Lower leg skin (tissue), 3 donors: ENCODE measurements at regions not wholly inside any gene's neighbourhood (a gene's known extent, or its start where the extent isn't known, plus 50 kb on each side); places are given as distances from the start of the nearest gene placed in this dataset.
"Not testable (repeated sequence)": the region's sequence is repeated elsewhere in the genome, so short reads cannot be mapped to it uniquely, and the experiment has no call there.

Experiments used
- POLR2A ChIP-seq, 2 donors: fragments of 450-650 bp; IDR thresholded peaks; one replicate each; pipeline ENCODE4 v1.6.1; 2016 to 2017; ENCODE audit warnings: antibody characterized with exemption in 2 of 2, mild to moderate bottlenecking in 1 of 2, moderate library complexity in 1 of 2
- TF ChIP-seq, protein P1 (sequence below), 3 donors: fragments of 450-650 bp; IDR thresholded peaks; one replicate each; pipeline ENCODE4 v1.5.1; 2016; ENCODE audit warnings: antibody characterized with exemption in 3 of 3, mild to moderate bottlenecking in 3 of 3, moderate library complexity in 2 of 3

DNA sequence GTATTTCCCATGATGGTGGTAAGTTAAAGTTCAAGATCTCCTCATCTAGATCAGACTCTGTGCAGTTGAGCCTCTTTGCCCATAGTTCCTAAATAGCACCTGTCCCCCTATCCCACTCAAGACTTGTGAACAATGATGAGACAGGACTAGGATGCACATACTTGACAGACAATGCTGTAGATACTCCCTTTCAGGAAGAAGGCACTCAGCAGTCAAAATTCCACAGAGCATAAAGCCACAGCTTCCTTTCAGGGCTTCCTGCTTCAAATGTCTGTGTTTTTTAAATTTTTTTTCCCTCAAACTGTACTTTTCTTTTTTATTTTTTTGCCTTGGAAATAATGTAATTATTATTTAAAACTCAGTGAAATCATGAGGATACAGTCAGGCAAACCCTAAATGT, 1305.3 kb downstream of the RPIA start:
- TF ChIP-seq, protein P1, sequence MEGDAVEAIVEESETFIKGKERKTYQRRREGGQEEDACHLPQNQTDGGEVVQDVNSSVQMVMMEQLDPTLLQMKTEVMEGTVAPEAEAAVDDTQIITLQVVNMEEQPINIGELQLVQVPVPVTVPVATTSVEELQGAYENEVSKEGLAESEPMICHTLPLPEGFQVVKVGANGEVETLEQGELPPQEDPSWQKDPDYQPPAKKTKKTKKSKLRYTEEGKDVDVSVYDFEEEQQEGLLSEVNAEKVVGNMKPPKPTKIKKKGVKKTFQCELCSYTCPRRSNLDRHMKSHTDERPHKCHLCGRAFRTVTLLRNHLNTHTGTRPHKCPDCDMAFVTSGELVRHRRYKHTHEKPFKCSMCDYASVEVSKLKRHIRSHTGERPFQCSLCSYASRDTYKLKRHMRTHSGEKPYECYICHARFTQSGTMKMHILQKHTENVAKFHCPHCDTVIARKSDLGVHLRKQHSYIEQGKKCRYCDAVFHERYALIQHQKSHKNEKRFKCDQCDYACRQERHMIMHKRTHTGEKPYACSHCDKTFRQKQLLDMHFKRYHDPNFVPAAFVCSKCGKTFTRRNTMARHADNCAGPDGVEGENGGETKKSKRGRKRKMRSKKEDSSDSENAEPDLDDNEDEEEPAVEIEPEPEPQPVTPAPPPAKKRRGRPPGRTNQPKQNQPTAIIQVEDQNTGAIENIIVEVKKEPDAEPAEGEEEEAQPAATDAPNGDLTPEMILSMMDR (IDR thresholded peaks at IDR 0.05) = not testable (repeated sequence)
- TF ChIP-seq POLR2A (IDR thresholded peaks at IDR 0.05) = not testable (repeated sequence)
